GM12874 (cell line): ENCODE measurements at regions not wholly inside any gene's neighbourhood (a gene's known extent, or its start where the extent isn't known, plus 50 kb on each side); places are given as distances from the start of the nearest gene placed in this dataset.

Source experiments
- TF ChIP-seq, protein P1 (sequence below): IDR thresholded peaks from 2 replicates; pipeline ENCODE4 v1.5.1; 2011; ENCODE audit warnings: low read depth, mild to moderate bottlenecking, control low read depth, low read length, moderate library complexity; ENCODE audit not compliant: insufficient read depth

DNA sequence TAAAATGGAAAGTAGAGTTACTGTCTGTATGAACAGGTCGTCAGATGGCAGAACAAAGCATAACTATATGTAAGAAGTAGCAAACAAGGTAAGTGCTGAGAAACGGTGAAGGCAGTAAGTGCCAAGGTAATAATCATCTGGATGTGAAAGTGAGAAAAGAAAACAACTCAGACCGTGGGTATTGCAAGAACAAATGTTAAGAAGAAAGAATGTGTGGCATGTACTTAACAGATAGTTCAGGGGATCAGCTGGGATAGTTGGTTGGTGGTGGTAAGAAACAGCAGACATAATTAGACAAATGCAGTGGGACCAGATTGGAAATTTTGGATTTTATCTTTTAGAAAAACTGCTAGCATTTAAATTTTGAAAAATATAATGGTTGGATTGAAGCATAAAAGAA lies 375.8 kb upstream of the NXPH2 start:
- TF ChIP-seq, protein P1, sequence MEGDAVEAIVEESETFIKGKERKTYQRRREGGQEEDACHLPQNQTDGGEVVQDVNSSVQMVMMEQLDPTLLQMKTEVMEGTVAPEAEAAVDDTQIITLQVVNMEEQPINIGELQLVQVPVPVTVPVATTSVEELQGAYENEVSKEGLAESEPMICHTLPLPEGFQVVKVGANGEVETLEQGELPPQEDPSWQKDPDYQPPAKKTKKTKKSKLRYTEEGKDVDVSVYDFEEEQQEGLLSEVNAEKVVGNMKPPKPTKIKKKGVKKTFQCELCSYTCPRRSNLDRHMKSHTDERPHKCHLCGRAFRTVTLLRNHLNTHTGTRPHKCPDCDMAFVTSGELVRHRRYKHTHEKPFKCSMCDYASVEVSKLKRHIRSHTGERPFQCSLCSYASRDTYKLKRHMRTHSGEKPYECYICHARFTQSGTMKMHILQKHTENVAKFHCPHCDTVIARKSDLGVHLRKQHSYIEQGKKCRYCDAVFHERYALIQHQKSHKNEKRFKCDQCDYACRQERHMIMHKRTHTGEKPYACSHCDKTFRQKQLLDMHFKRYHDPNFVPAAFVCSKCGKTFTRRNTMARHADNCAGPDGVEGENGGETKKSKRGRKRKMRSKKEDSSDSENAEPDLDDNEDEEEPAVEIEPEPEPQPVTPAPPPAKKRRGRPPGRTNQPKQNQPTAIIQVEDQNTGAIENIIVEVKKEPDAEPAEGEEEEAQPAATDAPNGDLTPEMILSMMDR: no peak

DNA sequence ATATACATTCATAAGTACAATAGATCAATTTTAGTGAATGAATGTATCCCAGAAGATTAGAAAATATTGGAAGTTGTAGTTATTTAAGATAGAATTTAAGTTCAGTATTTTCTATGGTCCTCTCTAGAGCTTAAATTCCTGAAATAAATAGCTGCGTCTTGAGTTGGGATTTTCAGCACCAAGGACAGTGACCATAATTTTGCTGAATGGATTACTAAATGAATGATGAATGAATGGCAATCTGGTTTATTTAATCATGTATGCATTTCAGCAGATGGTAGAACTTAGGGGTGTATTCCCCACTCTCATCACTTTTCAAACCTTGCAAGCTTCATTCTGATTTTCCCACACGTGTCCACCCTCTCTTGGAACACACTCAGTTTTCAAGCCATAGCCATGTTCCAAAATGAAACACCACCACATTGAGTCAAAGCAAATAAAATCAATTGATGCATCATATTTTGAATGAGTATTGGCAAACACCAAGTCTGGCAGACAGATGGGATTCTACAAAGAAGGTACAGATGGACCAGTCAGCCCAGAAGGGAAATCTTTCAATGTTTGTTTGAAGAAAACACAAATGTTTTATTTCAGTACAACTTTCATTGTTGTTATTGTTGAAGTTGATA lies 362.2 kb upstream of the NXPH2 start:
- TF ChIP-seq, protein P1: no peak

DNA sequence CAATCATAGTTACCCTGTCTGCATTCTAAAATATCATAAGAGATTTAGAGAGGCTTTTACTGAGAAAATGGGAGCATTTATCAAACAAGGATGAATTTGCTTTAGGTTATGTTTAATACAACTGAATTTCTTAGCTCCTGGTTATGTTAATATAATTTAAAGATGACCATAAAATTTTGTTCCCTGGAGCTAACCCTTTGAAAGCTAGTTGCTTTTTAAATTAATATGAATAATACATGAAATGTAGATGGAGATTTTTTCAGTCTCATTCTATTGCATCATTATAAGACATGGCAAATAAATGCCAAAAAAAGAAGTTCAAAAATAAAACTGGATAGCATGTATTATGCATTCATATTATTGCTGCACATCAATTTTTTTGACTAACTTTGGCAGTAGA lies 344.1 kb upstream of the NXPH2 start:
- TF ChIP-seq, protein P1: no peak

DNA sequence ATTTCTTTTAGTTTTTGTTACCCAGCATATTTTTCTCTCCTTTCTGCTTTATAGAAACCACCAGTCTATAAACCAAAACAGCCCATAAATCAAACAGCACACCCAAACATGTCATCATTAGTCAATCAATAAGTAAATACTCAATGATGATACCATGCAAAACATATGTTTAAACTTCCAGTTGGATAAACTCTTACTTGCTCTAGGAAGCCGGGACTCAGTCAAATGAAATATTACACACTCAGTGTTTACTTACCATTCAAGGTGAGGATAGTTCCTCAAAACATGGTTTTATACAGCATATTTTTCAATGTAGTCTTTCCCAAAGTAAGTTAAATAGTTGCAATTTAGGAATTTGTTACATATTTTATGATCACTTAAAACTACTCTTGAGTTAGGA lies 343.6 kb upstream of the NXPH2 start:
- TF ChIP-seq, protein P1: no peak

DNA sequence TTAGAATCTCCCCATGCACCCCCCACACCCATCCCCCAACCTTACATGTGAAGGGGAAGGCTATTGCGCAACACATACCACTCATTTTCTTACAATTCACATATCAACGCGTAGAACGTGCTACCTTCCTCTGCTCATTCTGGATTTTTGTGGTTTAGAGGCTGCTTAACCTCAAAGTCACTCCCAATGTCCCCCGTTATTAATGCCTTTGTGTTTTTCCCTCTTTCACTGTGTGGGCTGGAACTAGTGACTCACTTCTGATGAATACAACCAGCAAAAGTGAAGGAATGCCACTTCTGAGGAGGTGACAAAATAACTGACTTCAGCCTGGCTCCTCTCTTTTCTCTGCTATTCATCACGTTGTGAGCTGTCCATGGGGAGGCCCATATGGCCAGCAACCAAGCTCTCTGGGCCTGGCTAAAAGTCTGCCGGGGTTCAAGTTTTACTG lies 342.5 kb upstream of the NXPH2 start:
- TF ChIP-seq, protein P1: no peak

DNA sequence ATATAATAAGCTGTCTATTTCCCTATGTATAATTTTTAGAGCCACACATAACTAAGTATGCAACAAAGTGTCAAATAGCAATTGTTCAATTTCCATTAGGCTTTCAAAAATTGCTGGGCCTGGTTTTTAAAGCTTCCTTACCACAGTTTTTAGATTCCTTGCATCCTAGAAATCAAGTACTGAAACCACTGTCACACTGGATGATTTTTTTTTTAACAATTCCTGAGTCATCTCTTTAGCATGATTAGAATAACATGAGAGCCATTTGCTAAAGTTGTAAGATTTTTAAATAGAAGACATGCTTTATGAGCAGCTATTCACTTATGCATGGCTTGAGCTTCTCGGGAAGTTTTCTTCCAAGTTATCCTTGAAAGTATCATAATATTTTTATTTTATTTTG lies 319.5 kb upstream of the NXPH2 start:
- TF ChIP-seq, protein P1: no peak

DNA sequence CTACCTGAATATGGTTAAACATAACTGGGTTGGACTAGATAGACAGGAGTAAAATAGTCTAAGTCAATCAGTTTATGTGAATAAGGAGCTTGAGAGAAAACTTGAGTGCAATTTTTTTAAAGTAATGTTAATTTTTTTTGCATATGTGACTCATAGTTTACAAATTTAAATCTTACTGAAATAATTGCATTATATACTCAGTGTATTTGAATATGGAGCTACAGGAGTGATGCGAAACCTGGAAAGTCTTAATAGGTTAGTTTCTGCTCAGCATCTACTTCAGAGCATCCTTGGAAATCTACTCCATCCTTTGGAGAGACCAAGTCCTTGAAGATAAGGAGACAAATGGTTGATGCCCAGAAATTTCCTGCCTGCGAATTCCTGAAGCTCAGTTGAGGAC lies 318.8 kb upstream of the NXPH2 start:
- TF ChIP-seq, protein P1: no peak

DNA sequence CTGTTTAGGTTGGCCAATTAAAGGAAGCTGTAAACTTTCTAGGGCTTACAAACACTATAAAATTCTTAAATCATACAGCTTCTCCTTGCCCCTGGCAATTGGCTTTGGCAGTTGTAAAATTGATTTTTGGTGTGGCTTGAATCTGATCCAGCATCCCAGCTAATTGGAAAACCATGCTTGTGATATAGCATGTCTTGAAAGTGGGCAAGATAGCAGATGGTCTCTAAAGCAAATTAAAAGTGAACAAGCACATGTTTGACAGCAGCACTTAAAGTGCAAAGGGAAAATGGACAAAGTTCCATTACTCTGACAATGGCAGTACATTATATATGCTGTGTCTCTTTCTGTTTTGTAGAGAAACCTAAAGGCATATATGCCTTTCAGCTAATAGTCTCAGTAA lies 302.9 kb upstream of the NXPH2 start:
- TF ChIP-seq, protein P1: no peak
